ENCODE measurements at regions not wholly inside any gene's neighbourhood (a gene's known extent, or its start where the extent isn't known, plus 50 kb on each side); places are given as distances from the start of the nearest gene placed in this dataset.

DNA sequence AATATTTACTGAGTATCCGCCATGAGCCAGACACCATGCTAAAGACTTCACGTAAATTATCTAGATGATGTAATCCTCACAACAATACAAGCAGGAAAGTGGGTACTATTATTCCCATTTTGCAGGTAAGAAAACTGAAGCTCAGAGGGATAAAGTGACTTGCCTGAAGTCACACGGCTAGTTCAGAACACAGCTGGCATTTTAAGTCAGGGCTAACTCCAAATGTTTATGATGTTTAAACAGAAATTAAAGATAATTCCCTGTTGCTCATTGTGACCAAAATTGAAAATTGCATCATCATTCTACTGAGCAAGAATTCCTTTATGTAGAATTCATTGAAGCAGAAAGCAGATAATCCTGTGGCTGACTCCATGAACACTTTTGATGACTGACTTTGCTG is 71.3 kb upstream of the STXBP5 start:
- Histone ChIP-seq H3K4me3 (ENCODE audit: low read length) (no peak overlapping the region), H3K27me3 (ENCODE audit: control insufficient read depth, insufficient read depth, low read length) (no peaks in the 10 kb centered on the region), H3K27ac (ENCODE audit: low read length) (no peak overlapping the region), H3K9ac (ENCODE audit: low read length) (no peak overlapping the region), H3K9me3 (ENCODE audit: control insufficient read depth, low read depth, low read length) (no peaks in the 10 kb centered on the region), H3K36me3 (ENCODE audit: control insufficient read depth, low read depth, low read length) (no peaks in the 10 kb centered on the region), H3K4me1 (ENCODE audit: control insufficient read depth, low read depth, low read length) (peaks cover 16% of the 10 kb centered on the region)

DNA sequence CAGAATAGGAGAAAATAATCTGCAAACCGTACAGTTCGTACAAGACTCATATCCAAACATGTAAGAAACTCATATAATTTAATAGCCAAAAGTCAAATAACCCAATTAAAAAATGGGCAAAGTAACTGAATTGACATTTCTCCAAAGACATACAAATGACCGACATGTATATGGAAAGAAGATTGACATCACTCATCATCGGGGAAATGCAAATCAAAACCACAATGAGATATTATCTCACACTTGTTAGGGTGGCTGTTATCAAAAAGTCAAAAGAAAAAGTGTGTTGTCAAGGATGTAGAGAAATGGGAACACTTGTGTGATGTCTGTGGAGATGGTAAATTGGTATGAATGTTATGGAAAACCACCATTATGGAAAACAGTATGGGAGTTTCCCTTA is 70.5 kb upstream of the STXBP5 start:
- Histone ChIP-seq H3K9me3 (ENCODE audit: control insufficient read depth, low read depth, low read length) (no peaks in the 10 kb centered on the region), H3K9ac (ENCODE audit: low read length) (no peak overlapping the region), H3K4me3 (ENCODE audit: low read length) (no peak overlapping the region), H3K27me3 (ENCODE audit: control insufficient read depth, insufficient read depth, low read length) (no peaks in the 10 kb centered on the region), H3K27ac (ENCODE audit: low read length) (no peak overlapping the region), H3K4me1 (ENCODE audit: control insufficient read depth, low read depth, low read length) (peaks cover 16% of the 10 kb centered on the region), H3K36me3 (ENCODE audit: control insufficient read depth, low read depth, low read length) (no peaks in the 10 kb centered on the region)

- H3K9ac ChIP-seq (ENCODE audit: low read length), result no peak overlapping the region
- H3K27ac ChIP-seq (ENCODE audit: low read length), result no peak overlapping the region
- no peaks in the 10 kb centered on the region for H3K9me3 ChIP-seq (ENCODE audit: control insufficient read depth, low read depth, low read length)
- no peaks in the 10 kb centered on the region for H3K27me3 ChIP-seq (ENCODE audit: control insufficient read depth, insufficient read depth, low read length)
- no peaks in the 10 kb centered on the region for H3K36me3 ChIP-seq (ENCODE audit: control insufficient read depth, low read depth, low read length)
- peaks cover 16% of the 10 kb centered on the region for H3K4me1 ChIP-seq (ENCODE audit: control insufficient read depth, low read depth, low read length)
- no peak overlapping the region for H3K4me3 ChIP-seq (ENCODE audit: low read length)
Observed at GRCh38 chr6:147135211-147135681, 69.0 kb upstream of the STXBP5 start.

DNA sequence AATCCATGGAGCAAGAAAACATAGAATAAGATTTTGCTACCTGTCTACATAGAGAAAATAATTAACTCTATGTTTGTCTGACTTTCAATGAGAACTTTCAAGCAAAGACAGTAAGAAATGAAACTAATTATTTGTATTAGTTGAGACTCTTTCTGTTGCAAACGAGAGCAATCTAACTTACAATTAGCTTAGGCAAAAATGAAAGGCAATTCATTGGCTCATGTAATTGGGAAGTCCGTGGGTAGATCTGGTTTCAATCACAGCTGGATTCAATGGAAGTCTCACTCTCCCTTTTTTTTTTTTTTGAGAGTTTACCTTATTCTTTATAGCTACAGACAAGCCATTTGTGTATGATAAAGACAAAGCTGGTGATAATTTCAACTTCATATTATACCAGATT is 68.2 kb upstream of the STXBP5 start:
- H3K27ac ChIP-seq (ENCODE audit: low read length), result no peak overlapping the region
- no peak overlapping the region for H3K9ac ChIP-seq (ENCODE audit: low read length)
- H3K4me3 ChIP-seq (ENCODE audit: low read length), result no peak overlapping the region
- no peaks in the 10 kb centered on the region for H3K9me3 ChIP-seq (ENCODE audit: control insufficient read depth, low read depth, low read length)
- H3K4me1 ChIP-seq (ENCODE audit: control insufficient read depth, low read depth, low read length), result peaks cover 16% of the 10 kb centered on the region
- no peaks in the 10 kb centered on the region for H3K27me3 ChIP-seq (ENCODE audit: control insufficient read depth, insufficient read depth, low read length)
- no peaks in the 10 kb centered on the region for H3K36me3 ChIP-seq (ENCODE audit: control insufficient read depth, low read depth, low read length)

DNA sequence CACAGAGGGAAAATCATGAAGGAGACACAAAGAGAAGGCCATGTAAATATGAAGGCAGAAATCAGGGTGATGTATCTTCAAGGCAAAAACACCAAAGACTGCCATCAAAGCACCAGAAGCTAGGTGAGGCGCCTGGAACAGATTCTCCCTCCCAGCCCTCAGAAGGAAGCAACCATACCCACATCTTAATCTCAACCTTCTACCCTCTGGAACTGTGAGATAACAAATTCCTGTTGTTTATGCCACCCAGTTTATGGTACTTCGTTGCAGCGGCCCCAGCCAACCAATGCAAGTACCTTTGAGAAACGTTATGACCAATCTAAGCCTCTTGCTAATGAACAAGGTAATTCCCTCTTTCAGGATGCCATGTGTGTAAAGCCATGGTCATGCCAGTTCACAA is 66.2 kb upstream of the STXBP5 start:
- Histone ChIP-seq H3K27me3 (ENCODE audit: control insufficient read depth, insufficient read depth, low read length) (no peaks in the 10 kb centered on the region), H3K4me1 (ENCODE audit: control insufficient read depth, low read depth, low read length) (peaks cover 11% of the 10 kb centered on the region), H3K9me3 (ENCODE audit: control insufficient read depth, low read depth, low read length) (no peaks in the 10 kb centered on the region), H3K4me3 (ENCODE audit: low read length) (no peak overlapping the region), H3K27ac (ENCODE audit: low read length) (no peak overlapping the region), H3K36me3 (ENCODE audit: control insufficient read depth, low read depth, low read length) (no peaks in the 10 kb centered on the region), H3K9ac (ENCODE audit: low read length) (no peak overlapping the region)

DNA sequence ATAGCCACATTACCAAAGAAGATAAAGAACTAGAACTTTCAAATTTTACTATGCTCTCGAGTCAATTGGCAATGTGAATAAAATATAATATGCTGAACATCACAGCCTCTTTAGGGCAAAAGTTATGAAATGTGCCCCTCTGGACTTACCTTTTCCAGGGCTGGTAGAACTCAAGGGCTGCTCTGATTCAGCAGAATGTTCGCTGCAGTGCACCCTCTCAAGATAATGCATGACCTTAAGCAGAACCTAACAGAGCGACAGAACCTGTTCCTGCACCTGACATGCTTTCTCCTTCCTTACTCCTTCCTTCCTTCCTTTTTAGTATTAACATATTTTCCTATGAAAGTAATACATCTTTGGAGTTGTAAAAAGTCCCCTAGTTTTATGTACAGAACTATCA is 65.4 kb upstream of the STXBP5 start:
- no peak overlapping the region for H3K27ac ChIP-seq (ENCODE audit: low read length)
- no peaks in the 10 kb centered on the region for H3K36me3 ChIP-seq (ENCODE audit: control insufficient read depth, low read depth, low read length)
- peaks cover 11% of the 10 kb centered on the region for H3K4me1 ChIP-seq (ENCODE audit: control insufficient read depth, low read depth, low read length)
- no peak overlapping the region for H3K9ac ChIP-seq (ENCODE audit: low read length)
- no peak overlapping the region for H3K4me3 ChIP-seq (ENCODE audit: low read length)
- no peaks in the 10 kb centered on the region for H3K27me3 ChIP-seq (ENCODE audit: control insufficient read depth, insufficient read depth, low read length)
- H3K9me3 ChIP-seq (ENCODE audit: control insufficient read depth, low read depth, low read length), result no peaks in the 10 kb centered on the region

DNA sequence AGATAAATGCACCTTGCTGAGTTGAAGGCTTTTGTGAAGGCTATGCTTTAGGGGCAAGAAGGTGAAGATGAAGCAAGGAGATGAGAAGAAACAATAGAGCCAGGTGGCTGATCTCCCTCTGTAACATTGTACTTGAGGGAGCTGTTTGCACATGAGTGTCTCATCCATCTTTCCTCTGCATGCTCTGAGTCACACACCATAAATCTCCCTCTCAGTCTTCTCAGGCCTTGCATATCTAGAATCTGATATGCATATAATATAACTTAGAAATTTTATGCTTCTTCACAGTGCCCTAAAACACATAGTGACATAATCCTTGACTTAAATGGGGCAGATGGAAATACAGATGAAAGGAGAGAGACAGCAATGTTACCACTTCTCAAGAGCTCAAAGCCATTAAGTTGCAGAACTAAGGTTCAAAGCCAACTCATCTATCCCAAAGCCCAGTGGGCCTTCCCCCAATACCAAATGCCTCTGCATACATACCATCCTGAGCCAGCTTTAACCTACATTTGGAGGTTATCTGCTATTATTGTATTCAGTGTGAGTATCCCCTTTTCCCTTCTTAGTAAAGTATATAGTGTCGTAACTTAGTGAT is 62.4 kb upstream of the STXBP5 start:
- Histone ChIP-seq H3K9me3 (ENCODE audit: control insufficient read depth, low read depth, low read length) (no peaks in the 10 kb centered on the region), H3K27ac (ENCODE audit: low read length) (no peak overlapping the region), H3K4me1 (ENCODE audit: control insufficient read depth, low read depth, low read length) (no peaks in the 10 kb centered on the region), H3K9ac (ENCODE audit: low read length) (no peak overlapping the region), H3K36me3 (ENCODE audit: control insufficient read depth, low read depth, low read length) (no peaks in the 10 kb centered on the region), H3K27me3 (ENCODE audit: control insufficient read depth, insufficient read depth, low read length) (no peaks in the 10 kb centered on the region), H3K4me3 (ENCODE audit: low read length) (no peak overlapping the region)

GRCh38 chr6:147142684-147143245 is 61.5 kb upstream of the STXBP5 start:
- Histone ChIP-seq H3K9me3 (ENCODE audit: control insufficient read depth, low read depth, low read length) (no peaks in the 10 kb centered on the region), H3K27ac (ENCODE audit: low read length) (no peak overlapping the region), H3K4me3 (ENCODE audit: low read length) (no peak overlapping the region), H3K36me3 (ENCODE audit: control insufficient read depth, low read depth, low read length) (no peaks in the 10 kb centered on the region), H3K9ac (ENCODE audit: low read length) (no peak overlapping the region), H3K4me1 (ENCODE audit: control insufficient read depth, low read depth, low read length) (no peaks in the 10 kb centered on the region), H3K27me3 (ENCODE audit: control insufficient read depth, insufficient read depth, low read length) (no peaks in the 10 kb centered on the region)

DNA sequence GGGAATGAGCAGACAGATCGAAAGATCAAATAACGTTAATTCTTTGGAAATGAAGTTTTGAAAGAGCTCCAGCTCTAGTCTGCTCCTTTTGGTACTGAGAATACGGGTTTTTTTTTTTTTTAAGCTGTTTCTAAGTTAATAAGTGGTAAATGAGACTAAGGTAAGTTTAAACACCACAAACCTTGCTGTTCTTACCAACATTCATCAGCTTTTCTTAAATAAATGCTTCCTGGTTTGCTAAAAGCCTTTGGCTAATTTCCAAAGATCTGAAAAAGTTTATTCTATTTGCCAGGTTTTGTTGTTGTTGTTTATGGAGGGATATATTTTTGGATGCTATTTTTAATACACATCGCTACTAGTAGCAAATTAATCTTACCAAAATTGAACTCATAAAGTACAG is 55.1 kb upstream of the STXBP5 start:
- Histone ChIP-seq H3K27ac (ENCODE audit: low read length) (no peak overlapping the region), H3K4me1 (ENCODE audit: control insufficient read depth, low read depth, low read length) (no peaks in the 10 kb centered on the region), H3K9me3 (ENCODE audit: control insufficient read depth, low read depth, low read length) (no peaks in the 10 kb centered on the region), H3K36me3 (ENCODE audit: control insufficient read depth, low read depth, low read length) (no peaks in the 10 kb centered on the region), H3K4me3 (ENCODE audit: low read length) (no peak overlapping the region), H3K27me3 (ENCODE audit: control insufficient read depth, insufficient read depth, low read length) (no peaks in the 10 kb centered on the region), H3K9ac (ENCODE audit: low read length) (no peak overlapping the region)

- Histone ChIP-seq H3K36me3 (ENCODE audit: control insufficient read depth, low read depth, low read length) (no peaks in the 10 kb centered on the region), H3K27ac (ENCODE audit: low read length) (no peak overlapping the region), H3K9ac (ENCODE audit: low read length) (no peak overlapping the region), H3K9me3 (ENCODE audit: control insufficient read depth, low read depth, low read length) (no peaks in the 10 kb centered on the region), H3K4me3 (ENCODE audit: low read length) (no peak overlapping the region), H3K4me1 (ENCODE audit: control insufficient read depth, low read depth, low read length) (no peaks in the 10 kb centered on the region), H3K27me3 (ENCODE audit: control insufficient read depth, insufficient read depth, low read length) (no peaks in the 10 kb centered on the region)
Observed at GRCh38 chr6:147149826-147150225, 54.4 kb upstream of the STXBP5 start.

GRCh38 chr6:147150293-147150692 is 53.9 kb upstream of the STXBP5 start:
- Histone ChIP-seq H3K9ac (ENCODE audit: low read length) (no peak overlapping the region), H3K36me3 (ENCODE audit: control insufficient read depth, low read depth, low read length) (no peaks in the 10 kb centered on the region), H3K4me3 (ENCODE audit: low read length) (no peak overlapping the region), H3K27me3 (ENCODE audit: control insufficient read depth, insufficient read depth, low read length) (no peaks in the 10 kb centered on the region), H3K9me3 (ENCODE audit: control insufficient read depth, low read depth, low read length) (no peaks in the 10 kb centered on the region), H3K4me1 (ENCODE audit: control insufficient read depth, low read depth, low read length) (no peaks in the 10 kb centered on the region), H3K27ac (ENCODE audit: low read length) (no peak overlapping the region)
